ENCODE measurements at regions not wholly inside any gene's neighbourhood (a gene's known extent, or its start where the extent isn't known, plus 50 kb on each side); places are given as distances from the start of the nearest gene placed in this dataset.

DNA sequence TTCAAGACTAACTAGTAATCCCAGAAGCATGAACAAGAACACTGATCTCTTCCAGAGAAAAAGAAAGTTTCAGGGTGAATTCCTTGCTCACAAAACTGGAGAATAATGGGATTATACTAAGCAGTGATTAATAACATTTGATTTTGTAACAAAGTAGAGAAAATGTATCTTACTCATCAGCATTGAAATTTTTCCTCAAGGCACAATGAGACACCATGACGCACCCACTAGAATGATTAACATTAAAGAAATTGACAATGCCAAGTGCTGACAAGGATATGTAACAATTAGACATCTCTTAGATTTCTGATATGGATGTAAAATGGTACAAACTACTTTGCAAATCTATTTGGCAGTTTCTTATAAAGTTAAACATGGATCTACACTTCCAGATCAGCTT is 101.1 kb upstream of the EPHA4 start:
- TF ChIP-seq, protein P1, sequence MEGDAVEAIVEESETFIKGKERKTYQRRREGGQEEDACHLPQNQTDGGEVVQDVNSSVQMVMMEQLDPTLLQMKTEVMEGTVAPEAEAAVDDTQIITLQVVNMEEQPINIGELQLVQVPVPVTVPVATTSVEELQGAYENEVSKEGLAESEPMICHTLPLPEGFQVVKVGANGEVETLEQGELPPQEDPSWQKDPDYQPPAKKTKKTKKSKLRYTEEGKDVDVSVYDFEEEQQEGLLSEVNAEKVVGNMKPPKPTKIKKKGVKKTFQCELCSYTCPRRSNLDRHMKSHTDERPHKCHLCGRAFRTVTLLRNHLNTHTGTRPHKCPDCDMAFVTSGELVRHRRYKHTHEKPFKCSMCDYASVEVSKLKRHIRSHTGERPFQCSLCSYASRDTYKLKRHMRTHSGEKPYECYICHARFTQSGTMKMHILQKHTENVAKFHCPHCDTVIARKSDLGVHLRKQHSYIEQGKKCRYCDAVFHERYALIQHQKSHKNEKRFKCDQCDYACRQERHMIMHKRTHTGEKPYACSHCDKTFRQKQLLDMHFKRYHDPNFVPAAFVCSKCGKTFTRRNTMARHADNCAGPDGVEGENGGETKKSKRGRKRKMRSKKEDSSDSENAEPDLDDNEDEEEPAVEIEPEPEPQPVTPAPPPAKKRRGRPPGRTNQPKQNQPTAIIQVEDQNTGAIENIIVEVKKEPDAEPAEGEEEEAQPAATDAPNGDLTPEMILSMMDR (conservative IDR thresholded peaks at IDR 0.05) = no peak
- no peak overlapping the region for H3K27ac ChIP-seq

- TF ChIP-seq, protein P1 (conservative IDR thresholded peaks at IDR 0.05) = no peak
- no peak overlapping the region for H3K27ac ChIP-seq
Measured at GRCh38 chr2:221671515-221671914, 99.4 kb upstream of the EPHA4 start.

- no peak overlapping the region for H3K27ac ChIP-seq
- TF ChIP-seq, protein P1 (conservative IDR thresholded peaks at IDR 0.05) = no peak
Measured at GRCh38 chr2:221662689-221663391, 90.7 kb upstream of the EPHA4 start.

DNA sequence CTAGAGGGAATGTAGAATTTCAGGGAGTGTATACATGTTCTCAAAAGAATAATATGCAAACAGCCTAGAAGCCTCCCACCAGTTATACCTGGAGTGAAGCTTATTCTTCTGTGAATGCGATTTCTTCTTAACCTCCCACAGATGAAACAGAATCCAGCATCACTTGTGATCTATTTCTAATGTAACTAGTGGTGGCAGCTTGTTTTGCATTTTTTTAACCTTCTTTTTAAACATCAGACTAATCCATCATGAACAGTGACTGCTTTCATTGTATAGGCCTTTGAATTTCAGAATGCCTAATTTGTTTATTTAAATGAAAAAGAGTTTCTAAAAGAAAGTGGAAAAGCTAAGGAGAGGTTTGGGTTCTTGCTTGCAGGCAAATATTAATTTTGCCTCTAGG is 85.7 kb upstream of the EPHA4 start:
- TF ChIP-seq, protein P1 (conservative IDR thresholded peaks at IDR 0.05) = no peak
- H3K27ac ChIP-seq = no peak overlapping the region

DNA sequence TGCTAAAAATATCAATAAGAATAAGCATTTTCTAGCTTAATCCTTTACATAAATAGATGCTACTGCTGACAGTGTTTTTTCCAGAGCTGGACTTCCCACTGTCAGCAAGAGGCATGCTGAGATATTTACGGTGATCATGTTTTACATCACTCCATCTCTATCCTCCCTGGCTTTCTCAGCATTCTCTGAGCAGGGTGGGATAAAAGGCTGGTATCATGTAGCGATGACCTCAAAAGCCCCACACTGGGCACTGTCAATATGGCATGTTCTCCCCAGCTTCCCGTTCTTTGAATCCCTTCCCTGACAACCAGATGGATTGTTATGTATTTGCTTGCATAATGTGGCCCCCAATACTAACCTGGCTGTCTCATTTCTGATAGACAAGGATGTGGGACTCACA is 83.2 kb upstream of the EPHA4 start:
- H3K27ac ChIP-seq = no peak overlapping the region
- TF ChIP-seq, protein P1 (conservative IDR thresholded peaks at IDR 0.05) = no peak

GRCh38 chr2:221653182-221653581 is 81.1 kb upstream of the EPHA4 start:
- no peak overlapping the region for H3K27ac ChIP-seq
- TF ChIP-seq, protein P1 (conservative IDR thresholded peaks at IDR 0.05) = no peak

DNA sequence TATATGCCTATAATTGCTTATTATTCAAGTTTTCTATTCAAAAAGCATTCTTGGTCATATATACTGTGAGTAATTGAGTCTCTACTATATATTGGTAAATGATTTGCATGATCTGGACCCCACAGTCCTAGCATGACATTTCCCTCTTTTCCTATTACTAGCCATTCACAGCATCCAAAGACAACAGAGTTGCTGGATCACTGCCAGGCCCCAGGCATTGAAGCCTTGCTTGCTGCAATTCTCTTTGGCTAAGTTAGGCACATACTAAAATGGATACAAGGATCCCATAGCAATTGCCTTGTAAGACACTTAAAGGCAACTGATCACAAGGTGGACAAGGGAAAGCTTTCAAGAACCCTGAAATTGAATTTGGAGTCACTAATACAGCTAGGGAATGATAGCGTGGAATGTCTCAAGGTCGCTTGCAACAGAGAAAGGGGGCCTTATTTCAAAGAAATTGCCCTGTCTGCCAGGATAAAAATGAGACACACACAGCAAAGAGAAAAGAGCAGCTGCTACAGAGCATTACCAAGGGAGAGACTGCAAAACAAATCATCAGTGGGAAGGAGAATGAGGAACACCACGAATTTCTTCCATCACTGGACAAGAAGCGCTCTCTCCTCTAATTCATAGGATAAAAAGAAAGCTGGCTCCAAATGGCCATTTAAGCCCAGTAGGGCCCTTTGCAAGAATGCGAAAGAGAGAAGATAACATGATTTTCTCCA is 77.1 kb upstream of the EPHA4 start:
- TF ChIP-seq, protein P1 (conservative IDR thresholded peaks at IDR 0.05) = no peak
- no peak overlapping the region for H3K27ac ChIP-seq
